Stimulated activated naive CD8-positive, alpha-beta T cell treated with anti-CD3 and anti-CD28 coated beads, Interleukin-15, Interleukin-2, amounts not matched to agents 100 ng/mL and 50 ng/mL, for 24 hours (primary cell): ENCODE measurements at regions not wholly inside any gene's neighbourhood (a gene's known extent, or its start where the extent isn't known, plus 50 kb on each side); places are given as distances from the start of the nearest gene placed in this dataset.

Experiments used
- H3K27ac Mint-ChIP-seq: one replicate; pipeline ENCODE4 v1.8.0; 2021; ENCODE audit warnings: mild to moderate bottlenecking, mixed read lengths
- H3K27me3 Mint-ChIP-seq: one replicate; pipeline ENCODE4 v1.8.0; 2021; ENCODE audit warnings: mixed read lengths
- H3K36me3 Mint-ChIP-seq: one replicate; pipeline ENCODE4 v1.8.0; 2021; ENCODE audit warnings: low read depth, mixed read lengths
- H3K4me1 Mint-ChIP-seq: one replicate; pipeline ENCODE4 v1.8.0; 2021; ENCODE audit warnings: low read depth, mixed read lengths
- H3K4me3 Mint-ChIP-seq: one replicate; pipeline ENCODE4 v1.8.0; 2021; ENCODE audit warnings: mild to moderate bottlenecking, mixed read lengths
- H3K9me3 Mint-ChIP-seq: one replicate; pipeline ENCODE4 v1.8.0; 2021; ENCODE audit warnings: mixed read lengths

DNA sequence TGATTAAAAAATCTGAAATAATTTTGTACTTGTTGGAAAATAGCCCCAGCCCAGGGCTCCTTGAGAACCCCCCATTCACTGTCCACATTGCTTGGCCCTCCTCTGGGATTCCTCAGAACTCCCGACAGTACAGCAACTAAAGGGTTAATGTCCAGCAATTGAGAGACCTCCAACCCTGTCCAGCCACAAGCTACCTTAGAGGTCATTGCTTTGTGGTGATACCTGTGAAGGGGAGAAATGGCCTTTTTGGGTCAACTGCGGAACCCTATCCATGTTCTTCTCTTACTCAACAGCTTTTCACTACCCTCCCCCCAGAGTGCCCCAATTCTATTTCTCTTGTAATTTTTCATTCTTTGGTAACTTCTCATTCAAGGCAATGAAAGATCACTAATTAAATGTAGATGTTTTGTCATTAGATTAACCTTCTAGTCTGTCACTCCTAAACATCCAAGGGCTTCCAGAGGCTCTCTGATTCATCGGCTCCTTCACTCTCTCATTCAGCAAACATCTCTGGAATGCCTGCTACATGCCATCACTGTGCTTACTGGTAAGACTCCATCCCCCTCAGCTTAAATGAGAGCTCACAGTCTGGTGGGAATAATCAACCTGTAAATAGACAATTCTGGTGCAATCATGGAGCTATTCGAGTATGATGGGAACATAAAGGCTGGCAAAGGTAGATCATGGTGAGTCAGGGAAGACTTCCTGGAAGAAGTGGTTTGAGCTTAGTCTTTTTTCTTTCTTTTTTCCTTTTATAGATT is 241.4 kb upstream of the PGRMC2 start:
- Mint-ChIP-seq H3K4me3 (no peak overlapping the region), H3K4me1 (peaks cover 5% of the 10 kb centered on the region), H3K27me3 (peaks cover 13% of the 10 kb centered on the region), H3K27ac (no peak overlapping the region), H3K9me3 (no peaks in the 10 kb centered on the region), H3K36me3 (no peaks in the 10 kb centered on the region)

- no peak overlapping the region for H3K27ac Mint-ChIP-seq
- H3K36me3 Mint-ChIP-seq, result no peaks in the 10 kb centered on the region
- no peaks in the 10 kb centered on the region for H3K9me3 Mint-ChIP-seq
- H3K27me3 Mint-ChIP-seq, result peaks cover 12% of the 10 kb centered on the region
- no peak overlapping the region for H3K4me3 Mint-ChIP-seq
- peaks cover 5% of the 10 kb centered on the region for H3K4me1 Mint-ChIP-seq
Measured at GRCh38 chr4:128527946-128528576, 240.4 kb upstream of the PGRMC2 start.

- Mint-ChIP-seq H3K4me3 (no peak overlapping the region), H3K4me1 (peaks cover 5% of the 10 kb centered on the region), H3K9me3 (no peaks in the 10 kb centered on the region), H3K27me3 (peaks cover 6% of the 10 kb centered on the region), H3K36me3 (no peaks in the 10 kb centered on the region), H3K27ac (no peak overlapping the region)
Measured at GRCh38 chr4:128527351-128527750, 239.7 kb upstream of the PGRMC2 start.

- no peaks in the 10 kb centered on the region for H3K9me3 Mint-ChIP-seq
- H3K4me3 Mint-ChIP-seq, result no peak overlapping the region
- H3K27me3 Mint-ChIP-seq, result peaks cover 3% of the 10 kb centered on the region
- no peaks in the 10 kb centered on the region for H3K36me3 Mint-ChIP-seq
- peaks cover 5% of the 10 kb centered on the region for H3K4me1 Mint-ChIP-seq
- H3K27ac Mint-ChIP-seq, result peak overlapping the region; percentile 41
Measured at GRCh38 chr4:128525992-128526630, 238.5 kb upstream of the PGRMC2 start.

DNA sequence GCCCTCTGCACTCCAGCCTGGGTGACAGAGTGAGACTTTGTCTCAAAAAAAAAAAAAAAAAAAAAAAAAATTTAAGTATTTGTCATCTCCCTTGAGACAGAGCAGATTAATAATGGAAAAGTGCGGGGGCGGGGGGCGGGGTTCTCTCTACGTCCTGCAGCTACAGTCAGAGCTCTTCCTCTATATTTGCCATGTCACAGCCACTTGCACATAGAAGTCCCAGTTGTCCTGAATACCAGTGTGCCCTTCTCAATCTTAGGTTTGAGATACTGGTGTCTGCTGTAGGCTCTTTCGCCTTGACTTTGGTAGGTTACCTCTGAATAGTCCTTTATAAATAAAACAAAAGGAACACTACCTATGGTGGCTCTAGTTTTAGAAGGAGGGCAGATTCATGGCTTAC is 237.8 kb upstream of the PGRMC2 start:
- H3K27me3 Mint-ChIP-seq, result peaks cover 3% of the 10 kb centered on the region
- H3K27ac Mint-ChIP-seq, result no peak overlapping the region
- no peak overlapping the region for H3K4me3 Mint-ChIP-seq
- H3K36me3 Mint-ChIP-seq, result no peaks in the 10 kb centered on the region
- peaks cover 5% of the 10 kb centered on the region for H3K4me1 Mint-ChIP-seq
- no peaks in the 10 kb centered on the region for H3K9me3 Mint-ChIP-seq

DNA sequence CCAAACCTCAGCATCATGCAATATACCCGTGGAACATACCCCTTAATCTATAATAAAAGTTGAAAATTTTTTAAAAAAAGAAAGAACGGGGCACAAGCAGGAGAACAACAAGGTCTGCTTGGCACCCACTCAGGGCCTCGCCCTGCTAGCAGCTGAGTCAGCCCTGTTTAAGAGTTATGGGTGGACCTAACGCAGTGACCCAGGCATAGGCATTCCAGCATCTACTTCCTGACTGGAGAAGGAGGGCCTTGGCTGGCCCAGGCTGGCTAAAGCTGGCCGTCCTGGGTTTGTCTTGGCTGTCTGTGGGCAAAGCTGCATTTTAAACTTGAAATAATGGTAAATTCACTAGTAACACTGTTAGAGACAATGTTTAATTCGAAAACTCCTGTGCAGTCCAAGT is 236.7 kb upstream of the PGRMC2 start:
- Mint-ChIP-seq H3K4me3 (no peak overlapping the region), H3K27ac (no peak overlapping the region), H3K4me1 (peaks cover 5% of the 10 kb centered on the region), H3K27me3 (peaks cover 3% of the 10 kb centered on the region), H3K9me3 (no peaks in the 10 kb centered on the region), H3K36me3 (no peaks in the 10 kb centered on the region)

- Mint-ChIP-seq H3K4me1 (peaks cover 20% of the 10 kb centered on the region), H3K27ac (no peak overlapping the region), H3K36me3 (no peaks in the 10 kb centered on the region), H3K27me3 (peaks cover 3% of the 10 kb centered on the region), H3K4me3 (no peak overlapping the region), H3K9me3 (no peaks in the 10 kb centered on the region)
Measured at GRCh38 chr4:128521648-128522111, 234.1 kb upstream of the PGRMC2 start.

DNA sequence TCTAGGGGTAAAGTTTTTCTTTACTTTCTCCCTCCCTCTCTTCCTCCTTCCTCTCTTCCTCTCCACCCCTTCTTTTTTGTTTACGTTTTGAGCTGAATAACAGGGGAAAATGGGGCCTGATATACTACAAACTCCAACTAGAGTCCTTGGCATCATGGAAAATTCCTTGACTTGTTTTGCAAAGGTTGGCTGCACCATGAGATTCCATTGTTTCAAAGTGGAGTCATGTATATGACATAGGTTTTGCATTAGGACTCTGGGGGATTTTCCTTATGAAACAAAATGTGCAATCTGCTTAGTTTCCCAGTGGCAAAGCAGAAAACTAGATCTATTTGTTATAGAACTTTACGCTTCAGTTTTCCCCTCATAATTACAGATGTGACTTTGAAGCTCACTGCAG is 233.5 kb upstream of the PGRMC2 start:
- Mint-ChIP-seq H3K27me3 (peaks cover 3% of the 10 kb centered on the region), H3K9me3 (no peaks in the 10 kb centered on the region), H3K4me1 (peaks cover 20% of the 10 kb centered on the region), H3K27ac (no peak overlapping the region), H3K4me3 (no peak overlapping the region), H3K36me3 (no peaks in the 10 kb centered on the region)

DNA sequence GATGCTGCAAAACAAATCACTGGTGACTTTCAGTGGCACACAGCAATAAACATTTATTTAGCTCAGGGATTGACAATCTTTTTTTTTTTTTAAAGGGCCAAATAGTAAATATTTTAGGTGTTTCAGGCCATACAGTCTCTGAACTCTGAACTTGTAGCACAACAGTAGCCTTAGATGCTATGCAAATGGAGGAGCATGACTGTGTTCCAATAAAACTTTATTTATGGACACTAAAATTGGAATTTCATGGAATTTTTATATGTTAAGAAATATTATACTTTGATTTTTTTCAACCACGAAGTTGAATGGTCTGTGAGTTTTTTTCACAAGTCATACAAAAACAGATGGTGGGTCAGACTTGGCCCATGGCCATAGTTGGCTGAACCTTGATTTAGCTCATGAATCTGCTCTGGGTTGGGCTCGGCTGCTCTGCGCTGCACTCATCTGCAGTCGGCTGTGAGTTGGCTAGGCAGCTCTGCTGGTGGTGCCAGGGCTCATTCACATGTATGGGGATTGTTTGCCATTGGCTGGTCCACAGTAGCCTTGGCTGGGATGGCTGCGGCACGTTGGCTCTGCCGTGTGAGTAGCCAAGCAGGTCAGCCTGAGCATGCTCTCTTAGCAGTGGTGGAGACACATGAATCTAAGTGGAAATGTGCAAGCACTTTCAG is 231.7 kb upstream of the PGRMC2 start:
- H3K27ac Mint-ChIP-seq, result no peak overlapping the region
- H3K4me3 Mint-ChIP-seq, result no peak overlapping the region
- H3K9me3 Mint-ChIP-seq, result peaks cover 4% of the 10 kb centered on the region
- H3K36me3 Mint-ChIP-seq, result no peaks in the 10 kb centered on the region
- peaks cover 15% of the 10 kb centered on the region for H3K4me1 Mint-ChIP-seq
- H3K27me3 Mint-ChIP-seq, result no peaks in the 10 kb centered on the region

DNA sequence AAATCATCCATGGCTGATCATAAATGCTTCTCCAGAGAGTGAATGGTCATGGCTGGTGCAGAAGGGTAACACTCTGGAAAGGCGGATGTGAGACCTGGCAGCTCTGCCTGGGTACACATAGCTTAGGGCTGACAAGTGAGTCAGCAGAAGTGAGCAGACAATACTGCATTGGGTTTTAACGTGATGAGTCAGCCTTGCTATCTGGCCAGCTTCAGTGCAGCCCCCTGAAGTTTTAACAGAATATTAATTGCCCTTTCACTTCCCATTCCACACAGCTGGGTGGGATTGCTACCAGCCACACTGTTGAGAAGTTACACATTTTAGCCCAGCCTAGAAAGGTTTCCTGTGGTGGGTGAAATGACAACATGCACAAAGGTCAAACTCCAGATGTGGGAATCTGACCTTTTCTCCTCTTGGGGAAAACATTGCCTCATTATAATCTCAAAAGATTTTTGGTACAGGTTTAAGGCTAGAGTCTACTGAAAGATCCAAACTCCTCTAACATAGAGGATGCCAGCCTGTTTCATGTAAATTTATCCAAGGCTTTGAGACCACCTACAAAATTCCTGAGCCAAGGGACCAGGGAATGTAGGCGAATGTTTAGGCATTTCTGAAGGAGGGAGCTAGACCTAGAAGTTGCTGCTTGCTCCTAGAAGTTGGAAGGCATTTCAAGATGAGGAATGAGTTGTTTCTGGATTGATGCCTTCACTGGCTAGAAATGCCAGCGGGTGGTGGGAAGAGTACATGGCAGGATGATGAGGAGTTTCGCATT is 230.3 kb upstream of the PGRMC2 start:
- Mint-ChIP-seq H3K36me3 (no peaks in the 10 kb centered on the region), H3K4me1 (peaks cover 22% of the 10 kb centered on the region), H3K27ac (peak overlapping the region; percentile 21), H3K27me3 (no peaks in the 10 kb centered on the region), H3K9me3 (peaks cover 4% of the 10 kb centered on the region), H3K4me3 (no peak overlapping the region)

- H3K36me3 Mint-ChIP-seq, result no peaks in the 10 kb centered on the region
- H3K4me3 Mint-ChIP-seq, result no peak overlapping the region
- no peak overlapping the region for H3K27ac Mint-ChIP-seq
- peaks cover 22% of the 10 kb centered on the region for H3K4me1 Mint-ChIP-seq
- peaks cover 4% of the 10 kb centered on the region for H3K9me3 Mint-ChIP-seq
- H3K27me3 Mint-ChIP-seq, result no peaks in the 10 kb centered on the region
Measured at GRCh38 chr4:128517096-128517738, 229.6 kb upstream of the PGRMC2 start.

DNA sequence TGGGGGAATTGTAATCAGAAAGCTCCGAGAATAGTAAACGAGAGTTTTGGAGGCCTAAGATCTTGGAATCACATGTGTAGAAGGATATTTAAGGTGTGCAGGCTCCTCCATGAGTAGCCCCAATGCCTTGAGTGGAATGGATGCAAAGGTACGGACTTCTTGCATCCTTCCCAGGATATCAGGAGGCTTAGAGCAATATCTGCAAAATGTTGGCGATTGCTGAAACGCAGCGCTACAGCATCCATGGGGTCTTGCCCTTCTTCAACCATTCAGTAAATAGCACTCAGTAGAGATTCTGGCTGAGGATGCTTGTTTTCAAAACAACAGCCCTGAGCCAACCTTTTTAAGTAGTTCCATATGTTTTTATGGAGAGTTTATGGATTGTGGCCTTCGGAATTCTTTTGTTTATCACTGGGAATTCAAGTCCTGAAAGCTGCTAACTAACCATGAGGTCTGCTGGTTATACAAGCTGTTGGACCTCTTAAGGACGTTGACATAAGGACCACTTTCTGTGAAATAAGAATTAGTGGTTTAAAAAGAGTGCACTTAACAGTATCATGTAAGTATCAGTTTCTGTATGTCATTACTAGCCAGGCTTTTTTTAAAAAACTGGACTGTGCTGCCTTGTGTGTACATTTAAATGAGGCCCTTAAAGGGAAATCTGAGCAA is 228.8 kb upstream of the PGRMC2 start:
- Mint-ChIP-seq H3K36me3 (no peaks in the 10 kb centered on the region), H3K4me1 (peaks cover 22% of the 10 kb centered on the region), H3K4me3 (no peak overlapping the region)

DNA sequence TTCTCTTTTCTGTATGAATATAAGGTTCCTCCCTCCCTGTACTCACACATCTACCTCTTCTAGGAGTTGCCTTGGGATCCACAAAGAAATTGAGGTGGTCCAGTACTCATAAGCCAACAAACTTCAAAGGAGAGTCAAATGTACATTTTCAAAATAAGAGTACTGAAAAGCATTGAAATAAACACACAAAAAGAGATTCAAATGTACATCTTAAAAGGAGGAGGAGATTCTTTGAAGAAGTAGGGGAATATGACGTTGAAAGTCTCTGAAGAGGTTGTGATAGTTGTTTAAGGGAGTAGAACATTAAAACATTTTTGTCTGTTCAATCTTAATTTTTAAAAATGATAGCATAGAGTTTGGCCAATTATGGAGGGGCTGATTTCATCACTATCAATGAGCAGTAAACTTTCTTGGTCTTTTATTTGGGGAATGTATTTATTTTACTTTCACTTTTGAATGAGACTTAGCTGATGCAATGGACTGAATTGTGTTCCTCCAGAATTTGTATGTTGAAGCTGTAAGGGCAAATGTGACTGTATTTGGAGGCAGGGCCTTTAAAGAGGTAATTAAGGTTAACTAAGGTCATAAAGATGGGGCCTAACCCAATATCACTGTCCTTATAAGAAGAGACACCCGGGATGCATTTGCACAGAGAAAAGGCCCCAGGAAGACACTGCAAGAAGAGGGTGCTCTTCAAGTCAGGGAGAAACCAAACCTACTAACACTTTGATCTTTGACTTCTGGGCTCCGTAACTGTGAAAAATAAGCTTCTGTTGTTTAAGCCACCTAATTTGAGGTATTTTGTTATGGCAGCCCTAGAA is 226.3 kb upstream of the PGRMC2 start:
- H3K4me1 Mint-ChIP-seq, result peaks cover 22% of the 10 kb centered on the region
- H3K4me3 Mint-ChIP-seq, result peak overlapping the region; percentile 47
- no peaks in the 10 kb centered on the region for H3K27me3 Mint-ChIP-seq
- H3K9me3 Mint-ChIP-seq, result peaks cover 4% of the 10 kb centered on the region
- H3K27ac Mint-ChIP-seq, result peak overlapping the region; percentile 83
- H3K36me3 Mint-ChIP-seq, result no peaks in the 10 kb centered on the region

More for the DNA sequence above, 228.8 kb upstream of the PGRMC2 start:
- Mint-ChIP-seq H3K9me3 (peaks cover 4% of the 10 kb centered on the region), H3K27ac (no peak overlapping the region), H3K27me3 (no peaks in the 10 kb centered on the region)
